Inferior parietal cortex (tissue), 1 donor: ENCODE measurements at regions not wholly inside any gene's neighbourhood (a gene's known extent, or its start where the extent isn't known, plus 50 kb on each side); places are given as distances from the start of the nearest gene placed in this dataset.

ENCODE experiments used
- DNase-seq: peaks from one replicate; pipeline ENCODE4 v3.0.0-alpha.2; 2016; ENCODE audit errors: extremely low spot score

GRCh38 chr20:57792386-57793080 lies 82.7 kb upstream of the PMEPA1 start:
- no peak for DNase-seq

GRCh38 chr20:57791966-57792365 lies 82.2 kb upstream of the PMEPA1 start:
- no peak for DNase-seq

GRCh38 chr20:57791178-57791962 lies 81.6 kb upstream of the PMEPA1 start:
- DNase-seq, result no peak

- no peak for DNase-seq
Measured at GRCh38 chr20:57790176-57790575, 80.4 kb upstream of the PMEPA1 start.

GRCh38 chr20:57788936-57789613 lies 79.3 kb upstream of the PMEPA1 start:
- no peak for DNase-seq

GRCh38 chr20:57787990-57788781 lies 78.4 kb upstream of the PMEPA1 start:
- no peak for DNase-seq

GRCh38 chr20:57787151-57787989 lies 77.6 kb upstream of the PMEPA1 start:
- no peak for DNase-seq

- DNase-seq, result no peak
Measured at GRCh38 chr20:57786304-57786932, 76.6 kb upstream of the PMEPA1 start.

GRCh38 chr20:57785720-57786119 lies 75.9 kb upstream of the PMEPA1 start:
- DNase-seq, result no peak

- no peak for DNase-seq
Measured at GRCh38 chr20:57785061-57785460, 75.2 kb upstream of the PMEPA1 start.

GRCh38 chr20:57783956-57784837 lies 74.4 kb upstream of the PMEPA1 start:
- no peak for DNase-seq

- DNase-seq, result no peak
Measured at GRCh38 chr20:57783196-57783595, 73.4 kb upstream of the PMEPA1 start.

- no peak for DNase-seq
Measured at GRCh38 chr20:57782631-57783041, 72.8 kb upstream of the PMEPA1 start.

- DNase-seq, result no peak
Measured at GRCh38 chr20:57781901-57782300, 72.1 kb upstream of the PMEPA1 start.

- no peak for DNase-seq
Measured at GRCh38 chr20:57780906-57781305, 71.1 kb upstream of the PMEPA1 start.

GRCh38 chr20:57780398-57780797 lies 70.6 kb upstream of the PMEPA1 start:
- DNase-seq, result no peak

GRCh38 chr20:57779401-57780003 lies 69.7 kb upstream of the PMEPA1 start:
- no peak for DNase-seq

- DNase-seq, result no peak
Measured at GRCh38 chr20:57777911-57778310, 68.1 kb upstream of the PMEPA1 start.

- no peak for DNase-seq
Measured at GRCh38 chr20:57774951-57775350, 65.1 kb upstream of the PMEPA1 start.
